MM.1S (cell line): ENCODE measurements at regions not wholly inside any gene's neighbourhood (a gene's known extent, or its start where the extent isn't known, plus 50 kb on each side); places are given as distances from the start of the nearest gene placed in this dataset.

Source experiments
- EZH2 ChIP-seq: fragments of 300-600 bp; sonication (generic); optimal IDR thresholded peaks from 2 replicates; pipeline ENCODE3; 2017; ENCODE audit warnings: low read depth, mild to moderate bottlenecking, antibody characterized with exemption, low read length, mixed read lengths
- TF ChIP-seq, protein P1 (sequence below): fragments of 300-600 bp; sonication (generic); IDR thresholded peaks from 2 replicates; pipeline ENCODE4 v1.5.1; 2016; ENCODE audit warnings: antibody characterized with exemption, low read length, mixed read lengths

GRCh38 chr2:134107402-134107801 lies 146.5 kb upstream of the MGAT5 start:
- TF ChIP-seq, protein P1, sequence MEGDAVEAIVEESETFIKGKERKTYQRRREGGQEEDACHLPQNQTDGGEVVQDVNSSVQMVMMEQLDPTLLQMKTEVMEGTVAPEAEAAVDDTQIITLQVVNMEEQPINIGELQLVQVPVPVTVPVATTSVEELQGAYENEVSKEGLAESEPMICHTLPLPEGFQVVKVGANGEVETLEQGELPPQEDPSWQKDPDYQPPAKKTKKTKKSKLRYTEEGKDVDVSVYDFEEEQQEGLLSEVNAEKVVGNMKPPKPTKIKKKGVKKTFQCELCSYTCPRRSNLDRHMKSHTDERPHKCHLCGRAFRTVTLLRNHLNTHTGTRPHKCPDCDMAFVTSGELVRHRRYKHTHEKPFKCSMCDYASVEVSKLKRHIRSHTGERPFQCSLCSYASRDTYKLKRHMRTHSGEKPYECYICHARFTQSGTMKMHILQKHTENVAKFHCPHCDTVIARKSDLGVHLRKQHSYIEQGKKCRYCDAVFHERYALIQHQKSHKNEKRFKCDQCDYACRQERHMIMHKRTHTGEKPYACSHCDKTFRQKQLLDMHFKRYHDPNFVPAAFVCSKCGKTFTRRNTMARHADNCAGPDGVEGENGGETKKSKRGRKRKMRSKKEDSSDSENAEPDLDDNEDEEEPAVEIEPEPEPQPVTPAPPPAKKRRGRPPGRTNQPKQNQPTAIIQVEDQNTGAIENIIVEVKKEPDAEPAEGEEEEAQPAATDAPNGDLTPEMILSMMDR: no peak
- no peak for TF ChIP-seq EZH2
